GM12878 (cell line): ENCODE measurements at regions not wholly inside any gene's neighbourhood (a gene's known extent, or its start where the extent isn't known, plus 50 kb on each side); places are given as distances from the start of the nearest gene placed in this dataset.
A peak's percentile ranks its signal among the peaks of the same experiment; 100 is the strongest.

Experiments
- ATAC-seq: fragments of 200-7000 bp; cut with Tn5 transposase; 3 replicates; pipeline ENCODE4 v1.9.1; 2020; ENCODE audit warnings: mild to moderate bottlenecking, moderate library complexity
- BruUV-seq: library from RNA; stranded (reverse); fragments of 400-500 nt; replicated peaks from 2 replicates; lab custom pipeline; 2021; lab: Mats Ljungman, UMichigan
- CTCF ChIA-PET: fragments of 300-600 bp; sonication (Branson Sonifier 250); formaldehyde crosslinking; extraction: SDS; loops from one replicate; lab custom pipeline; 2021; ENCODE audit warnings: inconsistent platforms; lab: Yijun Ruan, JAX
- POLR2A ChIA-PET: fragments of 350-600 bp; formaldehyde crosslinking; extraction: SDS; loops from one replicate; lab custom pipeline; 2021; ENCODE audit warnings: inconsistent platforms; lab: Charles Lee
- RAD21 ChIA-PET: fragments of 300-600 bp; sonication (Branson Sonifier 250); formaldehyde crosslinking; loops from one replicate; lab custom pipeline; 2023; ENCODE audit warnings: antibody characterized with exemption; ENCODE audit not compliant: unreplicated experiment; lab: Charles Lee
- SMC1A ChIA-PET: fragments of 300-600 bp; sonication (Branson Sonifier 250); formaldehyde crosslinking; loops from one replicate; lab custom pipeline; 2023; ENCODE audit not compliant: unreplicated experiment, uncharacterized antibody; lab: Charles Lee
- DNase-seq: peaks from one replicate; pipeline ENCODE4 v3.0.0-alpha.2; 2011; ENCODE audit warnings: low read depth, low spot score
- FAIRE-seq: peaks from 3 replicates; lab custom pipeline; 2011; peaks lifted over from hg19 to GRCh38; lab: Jason Lieb, UNC
- H2AFZ ChIP-seq: 2 replicates; pipeline ENCODE4 v1.6.0; 2011; ENCODE audit warnings: low read depth, low read length, control low read depth; ENCODE audit not compliant: control insufficient read depth
- H3K27ac ChIP-seq: 2 replicates; pipeline ENCODE4 v1.5.1; 2011; ENCODE audit warnings: control low read depth; ENCODE audit not compliant: control insufficient read depth, insufficient read depth
- H3K27me3 ChIP-seq, 2 experiments: replicated peaks in 1 of 2; 2 replicates each; pipeline versions ENCODE4 v1.6.0 to v1.6.1; 2011; ENCODE audit warnings: low read length in 1 of 2; ENCODE audit not compliant: control insufficient read depth in 2 of 2, insufficient read depth in 2 of 2
- H3K36me3 ChIP-seq, 2 experiments: 2 replicates each; pipeline ENCODE4 v1.5.1; 2011; ENCODE audit warnings: low read length in 1 of 2; ENCODE audit not compliant: control insufficient read depth in 2 of 2, insufficient read depth in 2 of 2
- H3K4me1 ChIP-seq: 2 replicates; pipeline ENCODE4 v1.6.1; 2011; ENCODE audit warnings: mild to moderate bottlenecking, low read length, moderate library complexity, mixed read lengths; ENCODE audit not compliant: control insufficient read depth, insufficient read depth
- H3K4me2 ChIP-seq: 2 replicates; pipeline ENCODE4 v1.6.0; 2011; ENCODE audit warnings: control low read depth; ENCODE audit not compliant: control insufficient read depth, insufficient read depth
- H3K4me3 ChIP-seq: fragments of 200-600 bp; sonication (generic); 2 replicates; pipeline ENCODE4 v1.5.1; 2016
- H3K79me2 ChIP-seq: 2 replicates; pipeline ENCODE4 v1.6.0; 2011; ENCODE audit warnings: low read length; ENCODE audit not compliant: control insufficient read depth, insufficient read depth
- H3K9ac ChIP-seq: 2 replicates; pipeline ENCODE4 v1.8.0; 2011; ENCODE audit warnings: low read length, control low read depth, mixed read lengths; ENCODE audit not compliant: control insufficient read depth, insufficient read depth
- H3K9me3 ChIP-seq: replicated peaks from 3 replicates; pipeline ENCODE4 v1.5.1; 2011; ENCODE audit warnings: mild to moderate bottlenecking, low read length; ENCODE audit not compliant: control insufficient read depth, insufficient read depth
- H4K20me1 ChIP-seq: 2 replicates; pipeline ENCODE4 v1.6.0; 2011; ENCODE audit not compliant: control insufficient read depth, insufficient read depth
- ATF2 ChIP-seq: IDR thresholded peaks from 2 replicates; pipeline ENCODE4 v1.6.1; 2012; ENCODE audit warnings: low read length, inconsistent platforms
- BCL11A ChIP-seq: IDR thresholded peaks from 2 replicates; pipeline ENCODE4 v1.6.1; 2011; ENCODE audit warnings: low read depth, low read length
- NR2C1 ChIP-seq: fragments of 450-650 bp; IDR thresholded peaks from 2 replicates; pipeline ENCODE4 v1.6.1; 2017; ENCODE audit warnings: antibody characterized with exemption, mild to moderate bottlenecking, moderate library complexity
- SMAD5 ChIP-seq: IDR thresholded peaks from 2 replicates; pipeline ENCODE4 v1.6.1; 2016; ENCODE audit warnings: antibody characterized with exemption, low read depth
- YY1 ChIP-seq: IDR thresholded peaks from 2 replicates; pipeline ENCODE4 v1.6.1; 2011; ENCODE audit warnings: low read depth, mild to moderate bottlenecking, low read length
- WGBS: methylation state at CpG from one replicate; pipeline ENCODE4 v1.1.6; 2016; ENCODE audit warnings: low lambda C conversion rate; ENCODE audit not compliant: insufficient replicate concordance, insufficient coverage; ENCODE audit errors: missing lambda C conversion rate; 5-methylcytosine and 5-hydroxymethylcytosine counted together
- in situ Hi-C: fragments of 300-500 bp; cut with MboI; formaldehyde crosslinking; loops from 9 replicates; pipeline ENCODE4 v1.14.3; 2018; ENCODE audit warnings: mixed read lengths
- intact Hi-C: fragments of 100-400 bp; cut with micrococcal nuclease; formaldehyde crosslinking; loops from one replicate; pipeline ENCODE4 v1.14.2; 2022; ENCODE audit not compliant: unreplicated experiment
- TF ChIP-seq, protein P1 (sequence below), 3 experiments: IDR thresholded peaks in 2 of 3; conservative IDR thresholded peaks in 1 of 3; 2 replicates each; pipeline ENCODE4 v1.5.1; 2011; ENCODE audit warnings: low read depth in 3 of 3, low read length in 3 of 3, mild to moderate bottlenecking in 3 of 3, control low read depth in 2 of 3, moderate library complexity in 2 of 3, inconsistent platforms in 1 of 3, mixed read lengths in 1 of 3; ENCODE audit not compliant: control insufficient read depth in 2 of 3, insufficient read depth in 1 of 3; ENCODE audit errors: extremely low read depth in 1 of 3

GRCh38 chr11:116170526-116171120, 602.2 kb downstream of the BUD13 start:
- Histone ChIP-seq H3K9ac (no peak overlapping the region), H3K36me3 (no peaks in the 10 kb centered on the region), H3K4me2 (no peak overlapping the region), H4K20me1 (no peaks in the 10 kb centered on the region), H2AFZ (no peak overlapping the region), H3K79me2 (no peaks in the 10 kb centered on the region), H3K27ac (no peak overlapping the region), H3K27me3 (no peaks in the 10 kb centered on the region), H3K4me1 (no peaks in the 10 kb centered on the region), H3K4me3 (no peak overlapping the region), H3K9me3 (no peaks in the 10 kb centered on the region)
- ATAC-seq: peak; percentile 64; the same call in 2 of the 3 replicates
- no peak for DNase-seq
- TF ChIP-seq SMAD5: no peak
- no peak for TF ChIP-seq ATF2
- no peak for TF ChIP-seq BCL11A
- no peak for TF ChIP-seq NR2C1
- no peak for TF ChIP-seq YY1
- TF ChIP-seq, protein P1, sequence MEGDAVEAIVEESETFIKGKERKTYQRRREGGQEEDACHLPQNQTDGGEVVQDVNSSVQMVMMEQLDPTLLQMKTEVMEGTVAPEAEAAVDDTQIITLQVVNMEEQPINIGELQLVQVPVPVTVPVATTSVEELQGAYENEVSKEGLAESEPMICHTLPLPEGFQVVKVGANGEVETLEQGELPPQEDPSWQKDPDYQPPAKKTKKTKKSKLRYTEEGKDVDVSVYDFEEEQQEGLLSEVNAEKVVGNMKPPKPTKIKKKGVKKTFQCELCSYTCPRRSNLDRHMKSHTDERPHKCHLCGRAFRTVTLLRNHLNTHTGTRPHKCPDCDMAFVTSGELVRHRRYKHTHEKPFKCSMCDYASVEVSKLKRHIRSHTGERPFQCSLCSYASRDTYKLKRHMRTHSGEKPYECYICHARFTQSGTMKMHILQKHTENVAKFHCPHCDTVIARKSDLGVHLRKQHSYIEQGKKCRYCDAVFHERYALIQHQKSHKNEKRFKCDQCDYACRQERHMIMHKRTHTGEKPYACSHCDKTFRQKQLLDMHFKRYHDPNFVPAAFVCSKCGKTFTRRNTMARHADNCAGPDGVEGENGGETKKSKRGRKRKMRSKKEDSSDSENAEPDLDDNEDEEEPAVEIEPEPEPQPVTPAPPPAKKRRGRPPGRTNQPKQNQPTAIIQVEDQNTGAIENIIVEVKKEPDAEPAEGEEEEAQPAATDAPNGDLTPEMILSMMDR (IDR thresholded peaks at IDR 0.05 in 2 of 3, conservative IDR thresholded peaks at IDR 0.05 in 1 of 3; ENCODE audit: control insufficient read depth in 2 of 3, extremely low read depth in 1 of 3, insufficient read depth in 1 of 3, low read depth in 3 of 3, low read length in 3 of 3): peak; percentile 27 to 39 (median 32); a peak in 4 of 6 replicates
- WGBS: 18% methylated on average over 8 of the region's 8 CpGs
- no peak for FAIRE-seq
- ChIA-PET RAD21 (no interaction called here), SMC1A (no interaction called here), POLR2A (no interaction called here), CTCF (interaction anchor here (0.6 to 1.8 kb wide), 5 partner anchors 41 to 846 kb away, joined by 3 to 5 read pairs (median 3); no protein-coding TSS in a partner anchor)
- BruUV-seq: no TSS peak
- in situ Hi-C loops (no loop called here), intact Hi-C loops (no loop called here)
